Sigmoid colon (tissue), 4 donors: ENCODE measurements at regions not wholly inside any gene's neighbourhood (a gene's known extent, or its start where the extent isn't known, plus 50 kb on each side); places are given as distances from the start of the nearest gene placed in this dataset.

Experiments used
- EP300 ChIP-seq, 4 donors: sonication (generic); formaldehyde crosslinking; IDR thresholded peaks; one replicate each; pipeline ENCODE4 v1.6.1; 2017; ENCODE audit warnings: antibody characterized with exemption in 4 of 4
- POLR2A ChIP-seq, 2 donors: fragments of 450-650 bp; IDR thresholded peaks; one replicate each; pipeline ENCODE4 v1.6.1; 2016; ENCODE audit warnings: antibody characterized with exemption in 2 of 2, mild to moderate bottlenecking in 2 of 2, moderate library complexity in 2 of 2
- POLR2AphosphoS5 ChIP-seq, 4 donors: sonication (generic); formaldehyde crosslinking; IDR thresholded peaks; one replicate each; pipeline ENCODE4 v1.6.1; 2017; ENCODE audit warnings: antibody characterized with exemption in 4 of 4
- TF ChIP-seq, protein P1 (sequence below), 4 experiments: fragments of 450-650 bp in 3 of 4; fragments of 200-600 bp in 1 of 4; IDR thresholded peaks; one replicate each; pipeline ENCODE4 v1.5.1; 2016 to 2019; ENCODE audit warnings: antibody characterized with exemption in 4 of 4, mild to moderate bottlenecking in 3 of 4, moderate library complexity in 2 of 4

DNA sequence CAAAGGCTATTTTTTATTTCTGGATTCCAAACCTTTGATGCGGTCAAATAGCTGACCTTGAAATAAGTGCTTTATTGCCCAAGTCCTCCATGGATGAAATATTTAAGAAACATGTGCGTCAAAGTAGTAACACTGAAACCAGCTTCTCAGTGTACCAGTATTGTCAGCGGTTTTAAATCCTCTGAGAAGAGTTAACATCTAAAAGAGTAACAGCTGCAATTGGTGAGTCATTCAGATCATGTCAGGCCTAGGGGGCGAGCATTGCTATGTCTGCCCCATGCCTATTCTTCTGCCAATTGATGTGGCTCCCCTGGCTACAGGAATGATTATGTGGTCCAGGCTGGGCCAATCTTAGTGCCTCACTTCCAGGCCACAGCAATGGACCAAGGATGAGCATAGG, 263.3 kb upstream of the SORL1-AS1 start:
- TF ChIP-seq, protein P1, sequence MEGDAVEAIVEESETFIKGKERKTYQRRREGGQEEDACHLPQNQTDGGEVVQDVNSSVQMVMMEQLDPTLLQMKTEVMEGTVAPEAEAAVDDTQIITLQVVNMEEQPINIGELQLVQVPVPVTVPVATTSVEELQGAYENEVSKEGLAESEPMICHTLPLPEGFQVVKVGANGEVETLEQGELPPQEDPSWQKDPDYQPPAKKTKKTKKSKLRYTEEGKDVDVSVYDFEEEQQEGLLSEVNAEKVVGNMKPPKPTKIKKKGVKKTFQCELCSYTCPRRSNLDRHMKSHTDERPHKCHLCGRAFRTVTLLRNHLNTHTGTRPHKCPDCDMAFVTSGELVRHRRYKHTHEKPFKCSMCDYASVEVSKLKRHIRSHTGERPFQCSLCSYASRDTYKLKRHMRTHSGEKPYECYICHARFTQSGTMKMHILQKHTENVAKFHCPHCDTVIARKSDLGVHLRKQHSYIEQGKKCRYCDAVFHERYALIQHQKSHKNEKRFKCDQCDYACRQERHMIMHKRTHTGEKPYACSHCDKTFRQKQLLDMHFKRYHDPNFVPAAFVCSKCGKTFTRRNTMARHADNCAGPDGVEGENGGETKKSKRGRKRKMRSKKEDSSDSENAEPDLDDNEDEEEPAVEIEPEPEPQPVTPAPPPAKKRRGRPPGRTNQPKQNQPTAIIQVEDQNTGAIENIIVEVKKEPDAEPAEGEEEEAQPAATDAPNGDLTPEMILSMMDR (IDR thresholded peaks at IDR 0.05): no peak
- TF ChIP-seq POLR2AphosphoS5 (IDR thresholded peaks at IDR 0.05) (no peak), POLR2A (IDR thresholded peaks at IDR 0.05) (no peak), EP300 (IDR thresholded peaks at IDR 0.05) (no peak)
